GM12872 (cell line): ENCODE measurements at regions not wholly inside any gene's neighbourhood (a gene's known extent, or its start where the extent isn't known, plus 50 kb on each side); places are given as distances from the start of the nearest gene placed in this dataset.

Experiments used
- TF ChIP-seq, protein P1 (sequence below): IDR thresholded peaks from 3 replicates; pipeline ENCODE4 v1.5.1; 2011; ENCODE audit warnings: low read depth, mild to moderate bottlenecking, low read length, moderate library complexity; ENCODE audit not compliant: insufficient read depth

GRCh38 chr18:73688161-73688560 lies 459.5 kb downstream of the FBXO15 start:
- TF ChIP-seq, protein P1, sequence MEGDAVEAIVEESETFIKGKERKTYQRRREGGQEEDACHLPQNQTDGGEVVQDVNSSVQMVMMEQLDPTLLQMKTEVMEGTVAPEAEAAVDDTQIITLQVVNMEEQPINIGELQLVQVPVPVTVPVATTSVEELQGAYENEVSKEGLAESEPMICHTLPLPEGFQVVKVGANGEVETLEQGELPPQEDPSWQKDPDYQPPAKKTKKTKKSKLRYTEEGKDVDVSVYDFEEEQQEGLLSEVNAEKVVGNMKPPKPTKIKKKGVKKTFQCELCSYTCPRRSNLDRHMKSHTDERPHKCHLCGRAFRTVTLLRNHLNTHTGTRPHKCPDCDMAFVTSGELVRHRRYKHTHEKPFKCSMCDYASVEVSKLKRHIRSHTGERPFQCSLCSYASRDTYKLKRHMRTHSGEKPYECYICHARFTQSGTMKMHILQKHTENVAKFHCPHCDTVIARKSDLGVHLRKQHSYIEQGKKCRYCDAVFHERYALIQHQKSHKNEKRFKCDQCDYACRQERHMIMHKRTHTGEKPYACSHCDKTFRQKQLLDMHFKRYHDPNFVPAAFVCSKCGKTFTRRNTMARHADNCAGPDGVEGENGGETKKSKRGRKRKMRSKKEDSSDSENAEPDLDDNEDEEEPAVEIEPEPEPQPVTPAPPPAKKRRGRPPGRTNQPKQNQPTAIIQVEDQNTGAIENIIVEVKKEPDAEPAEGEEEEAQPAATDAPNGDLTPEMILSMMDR = no peak

- TF ChIP-seq, protein P1 = no peak
Measured at GRCh38 chr18:73684647-73685046, 463.0 kb downstream of the FBXO15 start.

GRCh38 chr18:73683409-73684238 lies 464.0 kb downstream of the FBXO15 start:
- TF ChIP-seq, protein P1 = no peak

GRCh38 chr18:73681912-73682311 lies 465.7 kb downstream of the FBXO15 start:
- TF ChIP-seq, protein P1 = no peak

DNA sequence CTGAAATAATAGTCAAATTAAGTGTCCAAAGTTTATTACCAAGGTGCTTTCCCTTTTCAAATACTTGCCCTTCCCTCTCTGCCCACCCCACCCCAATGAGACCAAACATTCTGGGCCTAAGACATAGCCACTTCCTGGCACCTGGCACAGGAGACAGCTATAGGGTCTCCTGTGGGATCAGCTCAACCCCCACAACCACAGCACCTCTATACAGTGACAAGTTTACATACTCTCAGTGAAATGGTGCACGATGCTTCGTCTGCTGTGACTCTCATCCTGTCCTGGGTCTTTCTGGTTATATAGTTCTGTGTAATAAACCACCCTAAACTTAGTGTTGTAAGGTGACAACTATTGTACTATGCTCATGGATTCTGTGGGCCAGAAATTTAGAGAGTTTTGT lies 466.2 kb downstream of the FBXO15 start:
- TF ChIP-seq, protein P1 = no peak

DNA sequence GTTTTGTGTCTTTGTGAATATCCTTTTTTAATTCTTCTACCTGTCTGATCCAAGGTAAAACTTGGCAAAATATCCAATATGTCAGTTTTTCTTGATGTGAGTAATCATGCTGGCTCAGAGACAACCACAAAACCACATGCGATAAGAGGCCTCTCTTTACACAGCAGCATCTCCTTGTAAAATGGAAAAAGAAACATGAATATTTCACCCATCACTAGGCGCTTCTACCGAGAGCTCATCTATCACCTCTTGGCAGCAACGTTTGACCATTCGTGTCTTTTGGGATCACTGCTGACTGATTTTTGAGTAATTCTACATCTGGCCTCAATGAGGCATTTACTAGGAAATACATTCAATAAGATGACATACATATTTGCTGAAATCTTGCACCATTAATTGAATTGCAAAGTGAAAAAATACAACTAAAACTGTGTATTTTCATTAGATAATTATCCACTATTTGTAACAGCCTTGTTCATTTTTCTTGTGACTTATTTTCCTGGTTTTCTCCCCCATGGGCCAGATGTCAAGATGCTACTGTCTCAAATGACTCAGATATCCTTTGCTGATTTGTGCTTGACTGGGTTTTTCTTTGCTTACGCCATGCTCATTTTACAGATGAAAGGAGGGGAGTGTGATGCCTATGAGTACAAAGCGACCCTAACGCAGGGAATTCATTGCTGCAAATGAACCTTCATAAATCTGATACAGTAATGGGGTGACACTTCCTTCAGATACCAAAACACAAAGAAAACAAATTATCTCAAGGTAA lies 467.5 kb downstream of the FBXO15 start:
- TF ChIP-seq, protein P1 = no peak

DNA sequence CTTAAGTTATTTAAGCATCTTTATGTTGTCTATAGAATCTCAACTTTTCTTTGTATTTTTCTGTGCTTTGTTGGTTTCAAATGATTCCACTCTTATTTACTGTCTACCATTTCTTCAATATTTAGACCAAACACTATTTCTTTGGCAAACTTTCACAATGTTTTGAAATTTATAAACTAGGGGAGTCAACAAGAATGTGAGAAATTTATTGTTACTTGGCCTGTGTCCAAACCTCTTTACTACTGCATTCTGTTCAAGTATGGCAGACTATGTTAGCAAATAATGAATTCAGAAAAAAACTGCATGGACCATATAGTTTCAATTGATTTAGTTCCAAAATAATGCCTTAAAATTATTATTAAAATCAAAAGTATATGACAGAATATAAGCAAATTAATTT lies 470.2 kb downstream of the FBXO15 start:
- TF ChIP-seq, protein P1 = no peak
